Liver (tissue), 8 donors: ENCODE measurements at regions not wholly inside any gene's neighbourhood (a gene's known extent, or its start where the extent isn't known, plus 50 kb on each side); places are given as distances from the start of the nearest gene placed in this dataset.

Experiments used
- DNase-seq: peaks from one replicate; pipeline ENCODE4 v3.0.0-alpha.2; 2017; ENCODE audit warnings: low spot score
- H3K27ac ChIP-seq, 2 donors: one replicate each; pipeline ENCODE4 v1.7.0; 2013; ENCODE audit warnings: inconsistent platforms in 2 of 2, low read length in 2 of 2, control low read depth in 1 of 2, low read depth in 1 of 2, mild to moderate bottlenecking in 1 of 2
- H3K27me3 ChIP-seq, 4 donors: one replicate each; pipeline versions ENCODE4 v1.6.1 to v1.7.0; 2013; ENCODE audit warnings: low read length in 3 of 4, inconsistent platforms in 1 of 4, mild to moderate bottlenecking in 1 of 4, moderate library complexity in 1 of 4; ENCODE audit not compliant: control insufficient read depth in 4 of 4, insufficient read depth in 4 of 4
- H3K36me3 ChIP-seq, 4 donors: one replicate each; pipeline versions ENCODE4 v1.6.1 to v1.7.0; 2013; ENCODE audit warnings: low read length in 3 of 4, mild to moderate bottlenecking in 3 of 4, low read depth in 1 of 4, moderate library complexity in 1 of 4; ENCODE audit not compliant: control insufficient read depth in 4 of 4, insufficient read depth in 3 of 4
- H3K4me1 ChIP-seq, 4 donors: one replicate each; pipeline versions ENCODE4 v1.6.1 to v1.7.0; 2013; ENCODE audit warnings: low read length in 3 of 4, mild to moderate bottlenecking in 3 of 4, moderate library complexity in 1 of 4; ENCODE audit not compliant: control insufficient read depth in 4 of 4, insufficient read depth in 4 of 4
- H3K4me3 ChIP-seq, 3 donors: one replicate each; pipeline versions ENCODE4 v1.6.1 to v1.7.0; 2013; ENCODE audit warnings: low read length in 3 of 3, control low read depth in 1 of 3, low read depth in 1 of 3, mild to moderate bottlenecking in 1 of 3
- H3K9ac ChIP-seq, 2 donors: one replicate each; pipeline ENCODE4 v1.7.0; 2013; ENCODE audit warnings: low read length in 2 of 2, mild to moderate bottlenecking in 2 of 2, moderate library complexity in 2 of 2, control low read depth in 1 of 2, low read depth in 1 of 2
- H3K9me3 ChIP-seq, 4 donors: one replicate each; pipeline versions ENCODE4 v1.6.1 to v1.7.0; 2013; ENCODE audit warnings: low read length in 3 of 4; ENCODE audit not compliant: control insufficient read depth in 4 of 4
- EGR1 ChIP-seq, 2 donors: IDR thresholded peaks; 2 replicates each; pipeline ENCODE4 v1.6.1; 2016 to 2018; ENCODE audit warnings: antibody characterized with exemption in 2 of 2, low read depth in 2 of 2
- FOXA1 ChIP-seq: IDR thresholded peaks from 2 replicates; pipeline ENCODE4 v1.6.1; 2016; ENCODE audit warnings: antibody characterized with exemption
- FOXA2 ChIP-seq: IDR thresholded peaks from 2 replicates; pipeline ENCODE4 v1.6.1; 2016; ENCODE audit warnings: antibody characterized with exemption
- GABPA ChIP-seq, 2 donors: IDR thresholded peaks in 1 of 2; conservative IDR thresholded peaks in 1 of 2; 2 replicates each; pipeline ENCODE4 v1.6.1; 2016; ENCODE audit warnings: antibody characterized with exemption in 2 of 2, mild to moderate bottlenecking in 1 of 2, moderate library complexity in 1 of 2
- HNF4A ChIP-seq, 2 donors: conservative IDR thresholded peaks; 2 replicates each; pipeline ENCODE4 v1.6.1; 2016; ENCODE audit warnings: antibody characterized with exemption in 2 of 2, mild to moderate bottlenecking in 2 of 2
- NR2F2 ChIP-seq: IDR thresholded peaks from 2 replicates; pipeline ENCODE4 v1.6.1; 2016; ENCODE audit warnings: antibody characterized with exemption
- RAD21 ChIP-seq, 2 donors: IDR thresholded peaks; 2 replicates each; pipeline ENCODE4 v1.6.1; 2016; ENCODE audit warnings: antibody characterized with exemption in 2 of 2, mild to moderate bottlenecking in 2 of 2
- RXRA ChIP-seq, 2 donors: IDR thresholded peaks; 2 replicates each; pipeline ENCODE4 v1.6.1; 2017 to 2018; ENCODE audit warnings: antibody characterized with exemption in 2 of 2, mild to moderate bottlenecking in 1 of 2
- SP1 ChIP-seq: IDR thresholded peaks from 2 replicates; pipeline ENCODE4 v1.6.1; 2018; ENCODE audit warnings: antibody characterized with exemption, mild to moderate bottlenecking
- TAF1 ChIP-seq: conservative IDR thresholded peaks from 2 replicates; pipeline ENCODE4 v1.6.1; 2016; ENCODE audit warnings: antibody characterized with exemption, mild to moderate bottlenecking
- YY1 ChIP-seq: IDR thresholded peaks from 2 replicates; pipeline ENCODE4 v1.6.1; 2016; ENCODE audit warnings: antibody characterized with exemption, mild to moderate bottlenecking
- WGBS: extraction: QIAGEN DNeasy Blood & Tissue Kit; methylation state at CpG from one replicate; pipeline ENCODE4 v1.1.7; 2013; 5-methylcytosine and 5-hydroxymethylcytosine counted together
- TF ChIP-seq, protein P1 (sequence below): IDR thresholded peaks from 2 replicates; pipeline ENCODE4 v1.6.1; 2016; ENCODE audit warnings: antibody characterized with exemption
- TF ChIP-seq, protein P2 (sequence below): IDR thresholded peaks from 2 replicates; pipeline ENCODE4 v1.6.1; 2016; ENCODE audit warnings: antibody characterized with exemption, mild to moderate bottlenecking
- TF ChIP-seq, protein P3 (sequence below): fragments of 150-350 bp; IDR thresholded peaks from 2 replicates; pipeline ENCODE4 v1.5.1; 2017; ENCODE audit warnings: improper control_type of control experiment, low read depth, low read length; ENCODE audit not compliant: missing input control
- TF ChIP-seq, protein P4 (sequence below): IDR thresholded peaks from 2 replicates; pipeline ENCODE4 v1.6.1; 2016; ENCODE audit warnings: antibody characterized with exemption
- TF ChIP-seq, protein P5 (sequence below): IDR thresholded peaks from 2 replicates; pipeline ENCODE4 v1.6.1; 2016; ENCODE audit warnings: antibody characterized with exemption
- donor health status: healthy.
- donor health status: healthy.
- donor health status: healthy.
- donor health status: healthy.
- donor health status: healthy.

DNA sequence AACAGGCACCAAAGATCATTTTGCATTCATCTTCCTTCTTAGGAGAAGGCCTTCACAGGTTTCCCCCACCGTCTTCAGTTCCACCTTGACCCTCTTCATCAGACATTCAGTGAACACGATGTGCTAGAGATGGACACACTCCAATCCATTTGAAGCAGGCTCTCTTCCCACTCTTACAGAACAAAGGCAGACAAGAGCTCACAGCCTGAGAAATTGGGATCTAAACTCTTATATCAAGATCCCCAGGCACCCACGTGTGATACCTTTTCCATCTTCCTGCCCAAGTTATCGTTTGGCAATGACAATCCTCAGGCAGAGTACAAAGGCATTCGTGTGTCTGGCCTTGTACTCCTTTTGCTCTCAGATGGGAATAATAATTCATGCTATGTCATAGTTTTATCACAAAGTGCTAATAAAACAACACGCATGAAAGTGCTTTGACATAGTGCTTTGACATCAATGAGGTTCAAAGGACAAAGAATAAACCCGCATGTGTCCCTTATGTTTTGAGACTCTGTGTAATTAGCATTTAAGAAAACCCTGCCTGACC, 369.3 kb upstream of the KLHL29 start:
- H3K27ac ChIP-seq = no peak overlapping the region
- TF ChIP-seq RAD21 (IDR thresholded peaks at IDR 0.05) (no peak), EGR1 (IDR thresholded peaks at IDR 0.05; ENCODE audit: low read depth in 2 of 2) (no peak), NR2F2 (no peak), YY1 (no peak), SP1 (no peak), HNF4A (conservative IDR thresholded peaks at IDR 0.05) (no peak), FOXA2 (no peak), FOXA1 (no peak), GABPA (IDR thresholded peaks at IDR 0.05 in 1 of 2, conservative IDR thresholded peaks at IDR 0.05 in 1 of 2) (no peak), RXRA (IDR thresholded peaks at IDR 0.05) (no peak), TAF1 (no peak)
- TF ChIP-seq, protein P1, sequence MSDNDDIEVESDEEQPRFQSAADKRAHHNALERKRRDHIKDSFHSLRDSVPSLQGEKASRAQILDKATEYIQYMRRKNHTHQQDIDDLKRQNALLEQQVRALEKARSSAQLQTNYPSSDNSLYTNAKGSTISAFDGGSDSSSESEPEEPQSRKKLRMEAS = no peak
- TF ChIP-seq, protein P2, sequence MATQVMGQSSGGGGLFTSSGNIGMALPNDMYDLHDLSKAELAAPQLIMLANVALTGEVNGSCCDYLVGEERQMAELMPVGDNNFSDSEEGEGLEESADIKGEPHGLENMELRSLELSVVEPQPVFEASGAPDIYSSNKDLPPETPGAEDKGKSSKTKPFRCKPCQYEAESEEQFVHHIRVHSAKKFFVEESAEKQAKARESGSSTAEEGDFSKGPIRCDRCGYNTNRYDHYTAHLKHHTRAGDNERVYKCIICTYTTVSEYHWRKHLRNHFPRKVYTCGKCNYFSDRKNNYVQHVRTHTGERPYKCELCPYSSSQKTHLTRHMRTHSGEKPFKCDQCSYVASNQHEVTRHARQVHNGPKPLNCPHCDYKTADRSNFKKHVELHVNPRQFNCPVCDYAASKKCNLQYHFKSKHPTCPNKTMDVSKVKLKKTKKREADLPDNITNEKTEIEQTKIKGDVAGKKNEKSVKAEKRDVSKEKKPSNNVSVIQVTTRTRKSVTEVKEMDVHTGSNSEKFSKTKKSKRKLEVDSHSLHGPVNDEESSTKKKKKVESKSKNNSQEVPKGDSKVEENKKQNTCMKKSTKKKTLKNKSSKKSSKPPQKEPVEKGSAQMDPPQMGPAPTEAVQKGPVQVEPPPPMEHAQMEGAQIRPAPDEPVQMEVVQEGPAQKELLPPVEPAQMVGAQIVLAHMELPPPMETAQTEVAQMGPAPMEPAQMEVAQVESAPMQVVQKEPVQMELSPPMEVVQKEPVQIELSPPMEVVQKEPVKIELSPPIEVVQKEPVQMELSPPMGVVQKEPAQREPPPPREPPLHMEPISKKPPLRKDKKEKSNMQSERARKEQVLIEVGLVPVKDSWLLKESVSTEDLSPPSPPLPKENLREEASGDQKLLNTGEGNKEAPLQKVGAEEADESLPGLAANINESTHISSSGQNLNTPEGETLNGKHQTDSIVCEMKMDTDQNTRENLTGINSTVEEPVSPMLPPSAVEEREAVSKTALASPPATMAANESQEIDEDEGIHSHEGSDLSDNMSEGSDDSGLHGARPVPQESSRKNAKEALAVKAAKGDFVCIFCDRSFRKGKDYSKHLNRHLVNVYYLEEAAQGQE = no peak
- TF ChIP-seq, protein P3, sequence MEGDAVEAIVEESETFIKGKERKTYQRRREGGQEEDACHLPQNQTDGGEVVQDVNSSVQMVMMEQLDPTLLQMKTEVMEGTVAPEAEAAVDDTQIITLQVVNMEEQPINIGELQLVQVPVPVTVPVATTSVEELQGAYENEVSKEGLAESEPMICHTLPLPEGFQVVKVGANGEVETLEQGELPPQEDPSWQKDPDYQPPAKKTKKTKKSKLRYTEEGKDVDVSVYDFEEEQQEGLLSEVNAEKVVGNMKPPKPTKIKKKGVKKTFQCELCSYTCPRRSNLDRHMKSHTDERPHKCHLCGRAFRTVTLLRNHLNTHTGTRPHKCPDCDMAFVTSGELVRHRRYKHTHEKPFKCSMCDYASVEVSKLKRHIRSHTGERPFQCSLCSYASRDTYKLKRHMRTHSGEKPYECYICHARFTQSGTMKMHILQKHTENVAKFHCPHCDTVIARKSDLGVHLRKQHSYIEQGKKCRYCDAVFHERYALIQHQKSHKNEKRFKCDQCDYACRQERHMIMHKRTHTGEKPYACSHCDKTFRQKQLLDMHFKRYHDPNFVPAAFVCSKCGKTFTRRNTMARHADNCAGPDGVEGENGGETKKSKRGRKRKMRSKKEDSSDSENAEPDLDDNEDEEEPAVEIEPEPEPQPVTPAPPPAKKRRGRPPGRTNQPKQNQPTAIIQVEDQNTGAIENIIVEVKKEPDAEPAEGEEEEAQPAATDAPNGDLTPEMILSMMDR = no peak
- TF ChIP-seq, protein P4, sequence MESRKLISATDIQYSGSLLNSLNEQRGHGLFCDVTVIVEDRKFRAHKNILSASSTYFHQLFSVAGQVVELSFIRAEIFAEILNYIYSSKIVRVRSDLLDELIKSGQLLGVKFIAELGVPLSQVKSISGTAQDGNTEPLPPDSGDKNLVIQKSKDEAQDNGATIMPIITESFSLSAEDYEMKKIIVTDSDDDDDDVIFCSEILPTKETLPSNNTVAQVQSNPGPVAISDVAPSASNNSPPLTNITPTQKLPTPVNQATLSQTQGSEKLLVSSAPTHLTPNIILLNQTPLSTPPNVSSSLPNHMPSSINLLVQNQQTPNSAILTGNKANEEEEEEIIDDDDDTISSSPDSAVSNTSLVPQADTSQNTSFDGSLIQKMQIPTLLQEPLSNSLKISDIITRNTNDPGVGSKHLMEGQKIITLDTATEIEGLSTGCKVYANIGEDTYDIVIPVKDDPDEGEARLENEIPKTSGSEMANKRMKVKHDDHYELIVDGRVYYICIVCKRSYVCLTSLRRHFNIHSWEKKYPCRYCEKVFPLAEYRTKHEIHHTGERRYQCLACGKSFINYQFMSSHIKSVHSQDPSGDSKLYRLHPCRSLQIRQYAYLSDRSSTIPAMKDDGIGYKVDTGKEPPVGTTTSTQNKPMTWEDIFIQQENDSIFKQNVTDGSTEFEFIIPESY = no peak
- TF ChIP-seq, protein P5, sequence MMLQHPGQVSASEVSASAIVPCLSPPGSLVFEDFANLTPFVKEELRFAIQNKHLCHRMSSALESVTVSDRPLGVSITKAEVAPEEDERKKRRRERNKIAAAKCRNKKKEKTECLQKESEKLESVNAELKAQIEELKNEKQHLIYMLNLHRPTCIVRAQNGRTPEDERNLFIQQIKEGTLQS = no peak
- 91% methylated on average over 7 of the region's 7 CpGs for WGBS
- no peaks in the 10 kb centered on the region for H3K27me3 ChIP-seq
- H3K36me3 ChIP-seq = no peaks in the 10 kb centered on the region
- H3K4me1 ChIP-seq = peaks cover 0 to 7% (median 3%) of the 10 kb centered on the region in 4 donors
- no peak for DNase-seq
- H3K4me3 ChIP-seq = no peak overlapping the region
- H3K9me3 ChIP-seq = no peaks in the 10 kb centered on the region
- no peak overlapping the region for H3K9ac ChIP-seq

DNA sequence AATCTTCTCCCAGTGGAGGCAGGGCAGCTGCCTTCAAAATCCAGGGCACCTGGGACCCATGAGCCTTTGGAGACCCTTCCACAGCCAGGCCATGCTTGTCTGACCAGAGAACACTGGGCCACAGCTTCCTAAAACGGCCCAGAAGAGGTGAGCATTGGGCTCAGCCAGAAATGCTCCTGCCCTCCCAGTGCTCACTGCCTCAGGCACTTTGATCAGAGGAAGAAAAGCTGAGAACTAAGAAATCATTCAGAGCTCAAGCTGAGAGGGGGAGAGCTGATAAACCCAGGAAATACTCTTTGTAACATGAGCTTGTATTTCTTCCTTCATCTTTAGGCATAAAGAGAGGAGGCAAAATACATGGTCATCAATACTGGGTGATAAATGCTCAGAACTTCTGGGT, 365.5 kb upstream of the KLHL29 start:
- no peak for DNase-seq
- no peaks in the 10 kb centered on the region for H3K36me3 ChIP-seq
- H3K27me3 ChIP-seq = no peaks in the 10 kb centered on the region
- no peaks in the 10 kb centered on the region for H3K9me3 ChIP-seq
- TF ChIP-seq, protein P4 = no peak
- TF ChIP-seq SP1 = no peak
- TF ChIP-seq RAD21 (IDR thresholded peaks at IDR 0.05) = no peak
- no peak for TF ChIP-seq NR2F2
- no peak for TF ChIP-seq RXRA (IDR thresholded peaks at IDR 0.05)
- H3K4me1 ChIP-seq = no peaks in the 10 kb centered on the region
- no peak overlapping the region for H3K4me3 ChIP-seq
- no peak overlapping the region for H3K9ac ChIP-seq
- WGBS = 72% methylated on average over 1 of the region's 1 CpG
- H3K27ac ChIP-seq = no peak overlapping the region
